GM23338 (cell line): ENCODE measurements at regions not wholly inside any gene's neighbourhood (a gene's known extent, or its start where the extent isn't known, plus 50 kb on each side); places are given as distances from the start of the nearest gene placed in this dataset.

Source experiments
- ATAC-seq: fragments of 200-7000 bp; cut with Tn5 transposase; 3 replicates; pipeline ENCODE4 v1.9.1; 2020
- DNase-seq: peaks from one replicate; pipeline ENCODE4 v3.0.0-alpha.2; 2015; ENCODE audit warnings: low spot score
- H2AFZ ChIP-seq: fragments of 200-600 bp; sonication (generic); 2 replicates; pipeline ENCODE4 v1.8.0; 2016; ENCODE audit warnings: antibody characterized with exemption, mild to moderate bottlenecking, moderate library complexity
- H3F3A ChIP-seq: fragments of 200-600 bp; sonication (generic); replicated peaks from 2 replicates; pipeline ENCODE4 v1.8.0; 2017; ENCODE audit warnings: antibody characterized with exemption, mixed run types, low read depth
- H3K27ac ChIP-seq: fragments of 200-600 bp; sonication (generic); 2 replicates; pipeline ENCODE4 v1.6.1; 2016; ENCODE audit warnings: low read depth
- H3K27me3 ChIP-seq: fragments of 200-600 bp; sonication (generic); 2 replicates; pipeline ENCODE4 v1.8.0; 2016; ENCODE audit warnings: mild to moderate bottlenecking, mixed run types, moderate library complexity; ENCODE audit not compliant: insufficient read depth
- H3K36me3 ChIP-seq: fragments of 200-600 bp; sonication (generic); 2 replicates; pipeline ENCODE4 v1.8.0; 2016; ENCODE audit warnings: mild to moderate bottlenecking; ENCODE audit not compliant: insufficient read depth
- H3K4me1 ChIP-seq: fragments of 200-600 bp; sonication (generic); 2 replicates; pipeline ENCODE4 v1.8.0; 2016; ENCODE audit warnings: mild to moderate bottlenecking, moderate library complexity; ENCODE audit not compliant: insufficient read depth
- H3K4me2 ChIP-seq: fragments of 200-600 bp; sonication (generic); 2 replicates; pipeline ENCODE4 v1.7.1; 2017; ENCODE audit warnings: mixed run types
- H3K4me3 ChIP-seq: fragments of 200-600 bp; sonication (generic); 2 replicates; pipeline ENCODE4 v1.6.1; 2016; ENCODE audit warnings: mixed run types
- H3K79me2 ChIP-seq: fragments of 200-600 bp; sonication (generic); replicated peaks from 2 replicates; pipeline ENCODE4 v1.8.0; 2017; ENCODE audit warnings: mild to moderate bottlenecking; ENCODE audit not compliant: insufficient read depth
- H3K9me2 ChIP-seq: fragments of 200-600 bp; sonication (generic); 2 replicates; pipeline ENCODE4 v1.8.0; 2017; ENCODE audit not compliant: insufficient read depth
- H4K20me1 ChIP-seq: fragments of 200-600 bp; sonication (generic); replicated peaks from 2 replicates; pipeline ENCODE4 v1.8.0; 2017; ENCODE audit warnings: mild to moderate bottlenecking; ENCODE audit not compliant: insufficient read depth
- H3K27ac Mint-ChIP-seq: 2 replicates; pipeline ENCODE4 v1.8.0; 2020; ENCODE audit warnings: inconsistent platforms, mild to moderate bottlenecking, moderate library complexity, mixed read lengths
- H3K27me3 Mint-ChIP-seq: 3 replicates; pipeline ENCODE4 v1.8.0; 2022; ENCODE audit warnings: low read depth, mild to moderate bottlenecking, moderate library complexity, mixed read lengths, inconsistent platforms; ENCODE audit not compliant: insufficient read depth, poor library complexity
- H3K36me3 Mint-ChIP-seq: 3 replicates; pipeline ENCODE4 v1.8.0; 2021; ENCODE audit warnings: low read depth, mild to moderate bottlenecking, inconsistent platforms, moderate library complexity, mixed read lengths
- H3K4me1 Mint-ChIP-seq: 3 replicates; pipeline ENCODE4 v1.8.0; 2020; ENCODE audit warnings: mild to moderate bottlenecking, inconsistent platforms, mixed read lengths
- H3K4me3 Mint-ChIP-seq: 3 replicates; pipeline ENCODE4 v1.8.0; 2021; ENCODE audit warnings: moderate library complexity, mild to moderate bottlenecking, inconsistent platforms, mixed read lengths
- H3K9me3 Mint-ChIP-seq: 3 replicates; pipeline ENCODE4 v1.8.0; 2020; ENCODE audit warnings: moderate library complexity, mild to moderate bottlenecking, inconsistent platforms, mixed read lengths
- CREB1 ChIP-seq: fragments of 250-450 bp; sonication (Bioruptor Pico); IDR thresholded peaks from 2 replicates; pipeline ENCODE4 v1.5.0; 2020; ENCODE audit warnings: low read depth, mild to moderate bottlenecking, moderate library complexity
- EZH2 ChIP-seq: fragments of 200-600 bp; sonication (generic); IDR thresholded peaks from one replicate; pipeline ENCODE4 v1.8.0; 2017; ENCODE audit warnings: antibody characterized with exemption, mild to moderate bottlenecking, low read depth; ENCODE audit not compliant: unreplicated experiment
- NANOG ChIP-seq: IDR thresholded peaks from 2 replicates; pipeline ENCODE4 v1.6.1; 2016; ENCODE audit warnings: antibody characterized with exemption, borderline replicate concordance
- STAT1 ChIP-seq: IDR thresholded peaks from one replicate; pipeline ENCODE4 v1.6.1; 2016; ENCODE audit warnings: antibody characterized with exemption; ENCODE audit not compliant: unreplicated experiment
- ZNF331 ChIP-seq: fragments of 250-450 bp; sonication (Bioruptor Pico); IDR thresholded peaks from 2 replicates; pipeline ENCODE4 v1.5.0; 2020; ENCODE audit warnings: low read depth, mild to moderate bottlenecking, moderate library complexity
- TF ChIP-seq, protein P1 (sequence below), 2 experiments: fragments of 200-600 bp in 1 of 2; sonication (generic) in 1 of 2; conservative IDR thresholded peaks; 2 replicates each; pipeline versions ENCODE4 v1.5.1 to v1.6.1; 2016 to 2017; ENCODE audit warnings: antibody characterized with exemption in 2 of 2, low read depth in 2 of 2, mild to moderate bottlenecking in 2 of 2, moderate library complexity in 1 of 2
- TF ChIP-seq, protein P2 (sequence below): IDR thresholded peaks from 2 replicates; pipeline ENCODE4 v1.6.1; 2016; ENCODE audit warnings: antibody characterized with exemption
- TF ChIP-seq, protein P3 (sequence below): fragments of 250-450 bp; sonication (Bioruptor Pico); IDR thresholded peaks from 2 replicates; pipeline ENCODE4 v1.5.0; 2020; ENCODE audit warnings: mild to moderate bottlenecking, moderate library complexity
- TF ChIP-seq, protein P4 (sequence below): IDR thresholded peaks from one replicate; pipeline ENCODE4 v1.6.1; 2018; ENCODE audit warnings: antibody characterized with exemption; ENCODE audit not compliant: unreplicated experiment

DNA sequence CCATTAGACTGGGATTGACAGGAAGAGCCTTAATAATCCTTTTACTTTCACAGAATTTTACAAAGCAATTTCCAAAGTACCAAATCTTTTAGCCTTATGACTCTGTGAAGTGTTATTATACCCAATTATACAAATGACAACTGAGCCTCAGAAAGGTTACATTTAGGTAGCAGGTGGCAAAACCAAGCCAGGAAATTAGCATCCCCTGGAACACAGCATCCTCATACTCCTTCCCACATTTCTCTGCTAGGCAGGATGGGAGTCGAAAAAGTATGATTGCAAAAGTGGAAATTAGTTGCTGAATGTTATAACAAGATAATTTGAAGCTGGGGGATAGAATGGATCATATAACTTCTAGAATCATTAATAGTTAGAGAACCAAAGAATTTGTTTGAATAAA lies 359.7 kb upstream of the PDGFD start:
- Mint-ChIP-seq H3K27ac (no peak overlapping the region), H3K9me3 (no peaks in the 10 kb centered on the region), H3K4me3 (no peak overlapping the region), H3K27me3 (no peaks in the 10 kb centered on the region), H3K36me3 (no peaks in the 10 kb centered on the region), H3K4me1 (peaks cover 3% of the 10 kb centered on the region; the same call in 1 of the 3 replicates)
- Histone ChIP-seq H3K9me2 (no peaks in the 10 kb centered on the region), H3K27ac (no peak overlapping the region), H4K20me1 (no peaks in the 10 kb centered on the region), H3K79me2 (no peaks in the 10 kb centered on the region), H3K4me2 (no peak overlapping the region), H3K4me3 (no peak overlapping the region), H3K27me3 (no peaks in the 10 kb centered on the region), H2AFZ (no peak overlapping the region), H3K36me3 (no peaks in the 10 kb centered on the region), H3K4me1 (no peaks in the 10 kb centered on the region), H3F3A (no peaks in the 10 kb centered on the region)
- TF ChIP-seq EZH2: no peak
- TF ChIP-seq, protein P1, sequence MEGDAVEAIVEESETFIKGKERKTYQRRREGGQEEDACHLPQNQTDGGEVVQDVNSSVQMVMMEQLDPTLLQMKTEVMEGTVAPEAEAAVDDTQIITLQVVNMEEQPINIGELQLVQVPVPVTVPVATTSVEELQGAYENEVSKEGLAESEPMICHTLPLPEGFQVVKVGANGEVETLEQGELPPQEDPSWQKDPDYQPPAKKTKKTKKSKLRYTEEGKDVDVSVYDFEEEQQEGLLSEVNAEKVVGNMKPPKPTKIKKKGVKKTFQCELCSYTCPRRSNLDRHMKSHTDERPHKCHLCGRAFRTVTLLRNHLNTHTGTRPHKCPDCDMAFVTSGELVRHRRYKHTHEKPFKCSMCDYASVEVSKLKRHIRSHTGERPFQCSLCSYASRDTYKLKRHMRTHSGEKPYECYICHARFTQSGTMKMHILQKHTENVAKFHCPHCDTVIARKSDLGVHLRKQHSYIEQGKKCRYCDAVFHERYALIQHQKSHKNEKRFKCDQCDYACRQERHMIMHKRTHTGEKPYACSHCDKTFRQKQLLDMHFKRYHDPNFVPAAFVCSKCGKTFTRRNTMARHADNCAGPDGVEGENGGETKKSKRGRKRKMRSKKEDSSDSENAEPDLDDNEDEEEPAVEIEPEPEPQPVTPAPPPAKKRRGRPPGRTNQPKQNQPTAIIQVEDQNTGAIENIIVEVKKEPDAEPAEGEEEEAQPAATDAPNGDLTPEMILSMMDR (conservative IDR thresholded peaks at IDR 0.05; ENCODE audit: low read depth in 2 of 2): no peak
- TF ChIP-seq, protein P2, sequence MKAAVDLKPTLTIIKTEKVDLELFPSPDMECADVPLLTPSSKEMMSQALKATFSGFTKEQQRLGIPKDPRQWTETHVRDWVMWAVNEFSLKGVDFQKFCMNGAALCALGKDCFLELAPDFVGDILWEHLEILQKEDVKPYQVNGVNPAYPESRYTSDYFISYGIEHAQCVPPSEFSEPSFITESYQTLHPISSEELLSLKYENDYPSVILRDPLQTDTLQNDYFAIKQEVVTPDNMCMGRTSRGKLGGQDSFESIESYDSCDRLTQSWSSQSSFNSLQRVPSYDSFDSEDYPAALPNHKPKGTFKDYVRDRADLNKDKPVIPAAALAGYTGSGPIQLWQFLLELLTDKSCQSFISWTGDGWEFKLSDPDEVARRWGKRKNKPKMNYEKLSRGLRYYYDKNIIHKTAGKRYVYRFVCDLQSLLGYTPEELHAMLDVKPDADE: no peak
- TF ChIP-seq, protein P3, sequence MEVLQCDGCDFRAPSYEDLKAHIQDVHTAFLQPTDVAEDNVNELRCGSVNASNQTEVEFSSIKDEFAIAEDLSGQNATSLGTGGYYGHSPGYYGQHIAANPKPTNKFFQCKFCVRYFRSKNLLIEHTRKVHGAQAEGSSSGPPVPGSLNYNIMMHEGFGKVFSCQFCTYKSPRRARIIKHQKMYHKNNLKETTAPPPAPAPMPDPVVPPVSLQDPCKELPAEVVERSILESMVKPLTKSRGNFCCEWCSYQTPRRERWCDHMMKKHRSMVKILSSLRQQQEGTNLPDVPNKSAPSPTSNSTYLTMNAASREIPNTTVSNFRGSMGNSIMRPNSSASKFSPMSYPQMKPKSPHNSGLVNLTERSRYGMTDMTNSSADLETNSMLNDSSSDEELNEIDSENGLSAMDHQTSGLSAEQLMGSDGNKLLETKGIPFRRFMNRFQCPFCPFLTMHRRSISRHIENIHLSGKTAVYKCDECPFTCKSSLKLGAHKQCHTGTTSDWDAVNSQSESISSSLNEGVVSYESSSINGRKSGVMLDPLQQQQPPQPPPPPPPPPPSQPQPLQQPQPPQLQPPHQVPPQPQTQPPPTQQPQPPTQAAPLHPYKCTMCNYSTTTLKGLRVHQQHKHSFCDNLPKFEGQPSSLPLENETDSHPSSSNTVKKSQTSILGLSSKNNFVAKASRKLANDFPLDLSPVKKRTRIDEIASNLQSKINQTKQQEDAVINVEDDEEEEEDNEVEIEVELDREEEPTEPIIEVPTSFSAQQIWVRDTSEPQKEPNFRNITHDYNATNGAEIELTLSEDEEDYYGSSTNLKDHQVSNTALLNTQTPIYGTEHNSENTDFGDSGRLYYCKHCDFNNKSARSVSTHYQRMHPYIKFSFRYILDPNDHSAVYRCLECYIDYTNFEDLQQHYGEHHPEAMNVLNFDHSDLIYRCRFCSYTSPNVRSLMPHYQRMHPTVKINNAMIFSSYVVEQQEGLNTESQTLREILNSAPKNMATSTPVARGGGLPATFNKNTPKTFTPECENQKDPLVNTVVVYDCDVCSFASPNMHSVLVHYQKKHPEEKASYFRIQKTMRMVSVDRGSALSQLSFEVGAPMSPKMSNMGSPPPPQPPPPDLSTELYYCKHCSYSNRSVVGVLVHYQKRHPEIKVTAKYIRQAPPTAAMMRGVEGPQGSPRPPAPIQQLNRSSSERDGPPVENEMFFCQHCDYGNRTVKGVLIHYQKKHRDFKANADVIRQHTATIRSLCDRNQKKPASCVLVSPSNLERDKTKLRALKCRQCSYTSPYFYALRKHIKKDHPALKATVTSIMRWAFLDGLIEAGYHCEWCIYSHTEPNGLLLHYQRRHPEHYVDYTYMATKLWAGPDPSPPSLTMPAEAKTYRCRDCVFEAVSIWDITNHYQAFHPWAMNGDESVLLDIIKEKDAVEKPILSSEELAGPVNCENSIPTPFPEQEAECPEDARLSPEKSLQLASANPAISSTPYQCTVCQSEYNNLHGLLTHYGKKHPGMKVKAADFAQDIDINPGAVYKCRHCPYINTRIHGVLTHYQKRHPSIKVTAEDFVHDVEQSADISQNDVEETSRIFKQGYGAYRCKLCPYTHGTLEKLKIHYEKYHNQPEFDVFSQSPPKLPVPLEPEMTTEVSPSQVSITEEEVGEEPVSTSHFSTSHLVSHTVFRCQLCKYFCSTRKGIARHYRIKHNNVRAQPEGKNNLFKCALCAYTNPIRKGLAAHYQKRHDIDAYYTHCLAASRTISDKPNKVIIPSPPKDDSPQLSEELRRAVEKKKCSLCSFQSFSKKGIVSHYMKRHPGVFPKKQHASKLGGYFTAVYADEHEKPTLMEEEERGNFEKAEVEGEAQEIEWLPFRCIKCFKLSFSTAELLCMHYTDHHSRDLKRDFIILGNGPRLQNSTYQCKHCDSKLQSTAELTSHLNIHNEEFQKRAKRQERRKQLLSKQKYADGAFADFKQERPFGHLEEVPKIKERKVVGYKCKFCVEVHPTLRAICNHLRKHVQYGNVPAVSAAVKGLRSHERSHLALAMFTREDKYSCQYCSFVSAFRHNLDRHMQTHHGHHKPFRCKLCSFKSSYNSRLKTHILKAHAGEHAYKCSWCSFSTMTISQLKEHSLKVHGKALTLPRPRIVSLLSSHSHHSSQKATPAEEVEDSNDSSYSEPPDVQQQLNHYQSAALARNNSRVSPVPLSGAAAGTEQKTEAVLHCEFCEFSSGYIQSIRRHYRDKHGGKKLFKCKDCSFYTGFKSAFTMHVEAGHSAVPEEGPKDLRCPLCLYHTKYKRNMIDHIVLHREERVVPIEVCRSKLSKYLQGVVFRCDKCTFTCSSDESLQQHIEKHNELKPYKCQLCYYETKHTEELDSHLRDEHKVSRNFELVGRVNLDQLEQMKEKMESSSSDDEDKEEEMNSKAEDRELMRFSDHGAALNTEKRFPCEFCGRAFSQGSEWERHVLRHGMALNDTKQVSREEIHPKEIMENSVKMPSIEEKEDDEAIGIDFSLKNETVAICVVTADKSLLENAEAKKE (CRISPR knock-in tag): no peak
- TF ChIP-seq NANOG: no peak
- TF ChIP-seq, protein P4, sequence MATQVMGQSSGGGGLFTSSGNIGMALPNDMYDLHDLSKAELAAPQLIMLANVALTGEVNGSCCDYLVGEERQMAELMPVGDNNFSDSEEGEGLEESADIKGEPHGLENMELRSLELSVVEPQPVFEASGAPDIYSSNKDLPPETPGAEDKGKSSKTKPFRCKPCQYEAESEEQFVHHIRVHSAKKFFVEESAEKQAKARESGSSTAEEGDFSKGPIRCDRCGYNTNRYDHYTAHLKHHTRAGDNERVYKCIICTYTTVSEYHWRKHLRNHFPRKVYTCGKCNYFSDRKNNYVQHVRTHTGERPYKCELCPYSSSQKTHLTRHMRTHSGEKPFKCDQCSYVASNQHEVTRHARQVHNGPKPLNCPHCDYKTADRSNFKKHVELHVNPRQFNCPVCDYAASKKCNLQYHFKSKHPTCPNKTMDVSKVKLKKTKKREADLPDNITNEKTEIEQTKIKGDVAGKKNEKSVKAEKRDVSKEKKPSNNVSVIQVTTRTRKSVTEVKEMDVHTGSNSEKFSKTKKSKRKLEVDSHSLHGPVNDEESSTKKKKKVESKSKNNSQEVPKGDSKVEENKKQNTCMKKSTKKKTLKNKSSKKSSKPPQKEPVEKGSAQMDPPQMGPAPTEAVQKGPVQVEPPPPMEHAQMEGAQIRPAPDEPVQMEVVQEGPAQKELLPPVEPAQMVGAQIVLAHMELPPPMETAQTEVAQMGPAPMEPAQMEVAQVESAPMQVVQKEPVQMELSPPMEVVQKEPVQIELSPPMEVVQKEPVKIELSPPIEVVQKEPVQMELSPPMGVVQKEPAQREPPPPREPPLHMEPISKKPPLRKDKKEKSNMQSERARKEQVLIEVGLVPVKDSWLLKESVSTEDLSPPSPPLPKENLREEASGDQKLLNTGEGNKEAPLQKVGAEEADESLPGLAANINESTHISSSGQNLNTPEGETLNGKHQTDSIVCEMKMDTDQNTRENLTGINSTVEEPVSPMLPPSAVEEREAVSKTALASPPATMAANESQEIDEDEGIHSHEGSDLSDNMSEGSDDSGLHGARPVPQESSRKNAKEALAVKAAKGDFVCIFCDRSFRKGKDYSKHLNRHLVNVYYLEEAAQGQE: no peak
- no peak for TF ChIP-seq ZNF331 (CRISPR knock-in tag)
- TF ChIP-seq CREB1 (CRISPR knock-in tag): no peak
- TF ChIP-seq STAT1: no peak
- ATAC-seq: no peak
- no peak for DNase-seq
